ENCODE measurements at regions not wholly inside any gene's neighbourhood (a gene's known extent, or its start where the extent isn't known, plus 50 kb on each side); places are given as distances from the start of the nearest gene placed in this dataset.

DNA sequence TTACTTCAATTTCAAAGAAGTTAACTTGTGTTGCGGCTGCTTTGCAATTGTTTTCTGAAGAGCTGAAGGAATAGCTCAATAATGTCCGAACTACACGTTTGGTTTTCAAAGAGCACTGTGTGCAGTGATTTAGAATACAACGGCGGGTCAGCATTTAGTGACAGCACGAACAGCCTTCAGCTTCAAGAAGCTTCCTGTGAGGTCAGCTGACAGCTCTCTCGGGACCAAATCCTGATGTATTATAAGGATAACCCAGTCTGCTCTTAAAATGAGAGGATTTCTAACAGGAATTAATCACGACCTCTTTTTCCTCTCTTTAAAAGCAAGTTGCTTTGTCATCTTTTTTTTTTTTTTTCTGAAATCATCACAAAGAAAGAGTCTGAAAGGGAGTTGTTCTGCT, 97.9 kb upstream of the UNC13C start:
- no peaks in the 10 kb centered on the region for H3K9me3 ChIP-seq (ENCODE audit: control insufficient read depth, insufficient read depth, low read depth, low read length)
- H3K27ac ChIP-seq (ENCODE audit: extremely low read depth, low read depth, low read length): no peak overlapping the region
- H3K4me3 ChIP-seq (ENCODE audit: low read depth, low read length): no peak overlapping the region
- POLR2A ChIA-PET: no interaction called here
- CTCF ChIA-PET: no interaction called here
- TF ChIP-seq KLF16 (tag by site-specific recombination; IDR thresholded peaks at IDR 0.05): no peak
- TF ChIP-seq, protein P1, sequence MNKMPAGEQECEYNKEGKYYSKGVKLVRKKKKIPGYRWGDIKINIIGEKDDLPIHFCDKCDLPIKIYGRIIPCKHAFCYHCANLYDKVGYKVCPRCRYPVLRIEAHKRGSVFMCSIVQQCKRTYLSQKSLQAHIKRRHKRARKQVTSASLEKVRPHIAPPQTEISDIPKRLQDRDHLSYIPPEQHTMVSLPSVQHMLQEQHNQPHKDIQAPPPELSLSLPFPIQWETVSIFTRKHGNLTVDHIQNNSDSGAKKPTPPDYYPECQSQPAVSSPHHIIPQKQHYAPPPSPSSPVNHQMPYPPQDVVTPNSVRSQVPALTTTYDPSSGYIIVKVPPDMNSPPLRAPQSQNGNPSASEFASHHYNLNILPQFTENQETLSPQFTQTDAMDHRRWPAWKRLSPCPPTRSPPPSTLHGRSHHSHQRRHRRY (tag by site-specific recombination; IDR thresholded peaks at IDR 0.05): no peak
- TF ChIP-seq, protein P2, sequence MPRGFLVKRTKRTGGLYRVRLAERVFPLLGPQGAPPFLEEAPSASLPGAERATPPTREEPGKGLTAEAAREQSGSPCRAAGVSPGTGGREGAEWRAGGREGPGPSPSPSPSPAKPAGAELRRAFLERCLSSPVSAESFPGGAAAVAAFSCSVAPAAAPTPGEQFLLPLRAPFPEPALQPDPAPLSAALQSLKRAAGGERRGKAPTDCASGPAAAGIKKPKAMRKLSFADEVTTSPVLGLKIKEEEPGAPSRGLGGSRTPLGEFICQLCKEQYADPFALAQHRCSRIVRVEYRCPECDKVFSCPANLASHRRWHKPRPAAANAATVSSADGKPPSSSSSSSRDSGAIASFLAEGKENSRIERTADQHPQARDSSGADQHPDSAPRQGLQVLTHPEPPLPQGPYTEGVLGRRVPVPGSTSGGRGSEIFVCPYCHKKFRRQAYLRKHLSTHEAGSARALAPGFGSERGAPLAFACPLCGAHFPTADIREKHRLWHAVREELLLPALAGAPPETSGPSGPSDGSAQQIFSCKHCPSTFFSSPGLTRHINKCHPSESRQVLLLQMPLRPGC (tag by site-specific recombination; IDR thresholded peaks at IDR 0.05): no peak
- no peak for TF ChIP-seq ZNF394 (tag by site-specific recombination; IDR thresholded peaks at IDR 0.05; ENCODE audit: borderline replicate concordance)
- TF ChIP-seq ZNF335 (tag by site-specific recombination; conservative IDR thresholded peaks at IDR 0.05): no peak
- TF ChIP-seq, protein P3, sequence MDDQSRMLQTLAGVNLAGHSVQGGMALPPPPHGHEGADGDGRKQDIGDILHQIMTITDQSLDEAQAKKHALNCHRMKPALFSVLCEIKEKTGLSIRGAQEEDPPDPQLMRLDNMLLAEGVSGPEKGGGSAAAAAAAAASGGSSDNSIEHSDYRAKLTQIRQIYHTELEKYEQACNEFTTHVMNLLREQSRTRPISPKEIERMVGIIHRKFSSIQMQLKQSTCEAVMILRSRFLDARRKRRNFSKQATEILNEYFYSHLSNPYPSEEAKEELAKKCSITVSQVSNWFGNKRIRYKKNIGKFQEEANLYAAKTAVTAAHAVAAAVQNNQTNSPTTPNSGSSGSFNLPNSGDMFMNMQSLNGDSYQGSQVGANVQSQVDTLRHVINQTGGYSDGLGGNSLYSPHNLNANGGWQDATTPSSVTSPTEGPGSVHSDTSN (CRISPR knock-in tag; IDR thresholded peaks at IDR 0.05): no peak
- TF ChIP-seq SP3 (tag by site-specific recombination; IDR thresholded peaks at IDR 0.05): no peak
- TF ChIP-seq, protein P4, sequence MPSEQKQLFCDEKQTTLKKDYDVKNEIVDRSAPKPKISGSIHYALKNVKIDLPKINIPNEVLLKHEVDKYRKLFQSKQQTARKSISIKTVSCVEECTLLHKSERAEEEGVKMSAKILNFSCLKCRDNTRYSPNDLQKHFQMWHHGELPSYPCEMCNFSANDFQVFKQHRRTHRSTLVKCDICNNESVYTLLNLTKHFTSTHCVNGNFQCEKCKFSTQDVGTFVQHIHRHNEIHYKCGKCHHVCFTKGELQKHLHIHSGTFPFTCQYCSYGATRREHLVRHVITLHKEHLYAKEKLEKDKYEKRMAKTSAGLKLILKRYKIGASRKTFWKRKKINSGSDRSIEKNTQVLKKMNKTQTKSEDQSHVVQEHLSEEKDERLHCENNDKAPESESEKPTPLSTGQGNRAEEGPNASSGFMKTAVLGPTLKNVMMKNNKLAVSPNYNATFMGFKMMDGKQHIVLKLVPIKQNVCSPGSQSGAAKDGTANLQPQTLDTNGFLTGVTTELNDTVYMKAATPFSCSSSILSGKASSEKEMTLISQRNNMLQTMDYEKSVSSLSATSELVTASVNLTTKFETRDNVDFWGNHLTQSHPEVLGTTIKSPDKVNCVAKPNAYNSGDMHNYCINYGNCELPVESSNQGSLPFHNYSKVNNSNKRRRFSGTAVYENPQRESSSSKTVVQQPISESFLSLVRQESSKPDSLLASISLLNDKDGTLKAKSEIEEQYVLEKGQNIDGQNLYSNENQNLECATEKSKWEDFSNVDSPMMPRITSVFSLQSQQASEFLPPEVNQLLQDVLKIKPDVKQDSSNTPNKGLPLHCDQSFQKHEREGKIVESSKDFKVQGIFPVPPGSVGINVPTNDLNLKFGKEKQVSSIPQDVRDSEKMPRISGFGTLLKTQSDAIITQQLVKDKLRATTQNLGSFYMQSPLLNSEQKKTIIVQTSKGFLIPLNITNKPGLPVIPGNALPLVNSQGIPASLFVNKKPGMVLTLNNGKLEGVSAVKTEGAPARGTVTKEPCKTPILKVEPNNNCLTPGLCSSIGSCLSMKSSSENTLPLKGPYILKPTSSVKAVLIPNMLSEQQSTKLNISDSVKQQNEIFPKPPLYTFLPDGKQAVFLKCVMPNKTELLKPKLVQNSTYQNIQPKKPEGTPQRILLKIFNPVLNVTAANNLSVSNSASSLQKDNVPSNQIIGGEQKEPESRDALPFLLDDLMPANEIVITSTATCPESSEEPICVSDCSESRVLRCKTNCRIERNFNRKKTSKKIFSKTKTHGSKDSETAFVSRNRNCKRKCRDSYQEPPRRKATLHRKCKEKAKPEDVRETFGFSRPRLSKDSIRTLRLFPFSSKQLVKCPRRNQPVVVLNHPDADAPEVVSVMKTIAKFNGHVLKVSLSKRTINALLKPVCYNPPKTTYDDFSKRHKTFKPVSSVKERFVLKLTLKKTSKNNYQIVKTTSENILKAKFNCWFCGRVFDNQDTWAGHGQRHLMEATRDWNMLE (tag by site-specific recombination; conservative IDR thresholded peaks at IDR 0.05; ENCODE audit: low read depth): no peak
- no peak for TF ChIP-seq ZNF621 (tag by site-specific recombination; IDR thresholded peaks at IDR 0.05)
- TF ChIP-seq KLF1 (tag by site-specific recombination; IDR thresholded peaks at IDR 0.05): no peak
- TF ChIP-seq ZNF707 (tag by site-specific recombination; IDR thresholded peaks at IDR 0.05): no peak
- no peak for TF ChIP-seq ZNF175 (tag by site-specific recombination; IDR thresholded peaks at IDR 0.05)
- TF ChIP-seq, protein P5, sequence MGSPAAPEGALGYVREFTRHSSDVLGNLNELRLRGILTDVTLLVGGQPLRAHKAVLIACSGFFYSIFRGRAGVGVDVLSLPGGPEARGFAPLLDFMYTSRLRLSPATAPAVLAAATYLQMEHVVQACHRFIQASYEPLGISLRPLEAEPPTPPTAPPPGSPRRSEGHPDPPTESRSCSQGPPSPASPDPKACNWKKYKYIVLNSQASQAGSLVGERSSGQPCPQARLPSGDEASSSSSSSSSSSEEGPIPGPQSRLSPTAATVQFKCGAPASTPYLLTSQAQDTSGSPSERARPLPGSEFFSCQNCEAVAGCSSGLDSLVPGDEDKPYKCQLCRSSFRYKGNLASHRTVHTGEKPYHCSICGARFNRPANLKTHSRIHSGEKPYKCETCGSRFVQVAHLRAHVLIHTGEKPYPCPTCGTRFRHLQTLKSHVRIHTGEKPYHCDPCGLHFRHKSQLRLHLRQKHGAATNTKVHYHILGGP (tag by site-specific recombination; IDR thresholded peaks at IDR 0.05): no peak
- TF ChIP-seq EGR2 (tag by site-specific recombination; IDR thresholded peaks at IDR 0.05; ENCODE audit: low read depth): no peak
- TF ChIP-seq, protein P6, sequence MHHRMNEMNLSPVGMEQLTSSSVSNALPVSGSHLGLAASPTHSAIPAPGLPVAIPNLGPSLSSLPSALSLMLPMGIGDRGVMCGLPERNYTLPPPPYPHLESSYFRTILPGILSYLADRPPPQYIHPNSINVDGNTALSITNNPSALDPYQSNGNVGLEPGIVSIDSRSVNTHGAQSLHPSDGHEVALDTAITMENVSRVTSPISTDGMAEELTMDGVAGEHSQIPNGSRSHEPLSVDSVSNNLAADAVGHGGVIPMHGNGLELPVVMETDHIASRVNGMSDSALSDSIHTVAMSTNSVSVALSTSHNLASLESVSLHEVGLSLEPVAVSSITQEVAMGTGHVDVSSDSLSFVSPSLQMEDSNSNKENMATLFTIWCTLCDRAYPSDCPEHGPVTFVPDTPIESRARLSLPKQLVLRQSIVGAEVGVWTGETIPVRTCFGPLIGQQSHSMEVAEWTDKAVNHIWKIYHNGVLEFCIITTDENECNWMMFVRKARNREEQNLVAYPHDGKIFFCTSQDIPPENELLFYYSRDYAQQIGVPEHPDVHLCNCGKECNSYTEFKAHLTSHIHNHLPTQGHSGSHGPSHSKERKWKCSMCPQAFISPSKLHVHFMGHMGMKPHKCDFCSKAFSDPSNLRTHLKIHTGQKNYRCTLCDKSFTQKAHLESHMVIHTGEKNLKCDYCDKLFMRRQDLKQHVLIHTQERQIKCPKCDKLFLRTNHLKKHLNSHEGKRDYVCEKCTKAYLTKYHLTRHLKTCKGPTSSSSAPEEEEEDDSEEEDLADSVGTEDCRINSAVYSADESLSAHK (tag by site-specific recombination; IDR thresholded peaks at IDR 0.05): no peak
- H3K36me3 ChIP-seq (ENCODE audit: control insufficient read depth in 2 of 2, insufficient read depth in 1 of 2, low read length in 2 of 2): no peaks in the 10 kb centered on the region
- no peaks in the 10 kb centered on the region for H3K4me1 ChIP-seq (ENCODE audit: control insufficient read depth, insufficient read depth, low read length)

Measured in HEK293 (cell line).